Activated naive CD4-positive, alpha-beta T cell treated with anti-CD3 and anti-CD28 coated beads, Interleukin-2, amount 10 ng/mL, durations not matched to agents 7 days and 5 days (primary cell): ENCODE measurements at regions not wholly inside any gene's neighbourhood (a gene's known extent, or its start where the extent isn't known, plus 50 kb on each side); places are given as distances from the start of the nearest gene placed in this dataset.

Experiments used
- CTCF ChIA-PET: fragments of 350-600 bp; sonication (Branson Sonifier 250); formaldehyde crosslinking; loops from one replicate; lab custom pipeline; 2021; ENCODE audit warnings: antibody characterized with exemption; lab: Charles Lee
- DNase-seq: peaks from one replicate; pipeline ENCODE4 v3.0.0-alpha.2; 2020
- H3K27ac Mint-ChIP-seq: one replicate; pipeline ENCODE4 v1.8.0; 2021; ENCODE audit warnings: mild to moderate bottlenecking, moderate library complexity, mixed read lengths
- H3K27me3 Mint-ChIP-seq: one replicate; pipeline ENCODE4 v1.8.0; 2021; ENCODE audit warnings: mild to moderate bottlenecking, mixed read lengths
- H3K36me3 Mint-ChIP-seq: one replicate; pipeline ENCODE4 v1.8.0; 2021; ENCODE audit warnings: mixed read lengths
- H3K4me1 Mint-ChIP-seq: one replicate; pipeline ENCODE4 v1.8.0; 2021; ENCODE audit warnings: mixed read lengths
- H3K4me3 Mint-ChIP-seq: one replicate; pipeline ENCODE4 v1.8.0; 2021; ENCODE audit warnings: mild to moderate bottlenecking, moderate library complexity, mixed read lengths
- H3K9me3 Mint-ChIP-seq: one replicate; pipeline ENCODE4 v1.8.0; 2021; ENCODE audit warnings: mixed read lengths

- CTCF ChIA-PET, result no interaction called here
- Mint-ChIP-seq H3K36me3 (no peaks in the 10 kb centered on the region), H3K9me3 (no peaks in the 10 kb centered on the region), H3K27me3 (no peaks in the 10 kb centered on the region), H3K4me3 (no peak overlapping the region), H3K27ac (no peak overlapping the region), H3K4me1 (no peaks in the 10 kb centered on the region)
- no peak for DNase-seq
Measured at GRCh38 chr5:89302102-89302891, 419.3 kb upstream of the MEF2C start.

GRCh38 chr5:89301321-89302025, 418.5 kb upstream of the MEF2C start:
- DNase-seq, result no peak
- no peak overlapping the region for H3K4me3 Mint-ChIP-seq

GRCh38 chr5:89300426-89300970, 417.5 kb upstream of the MEF2C start:
- Mint-ChIP-seq H3K9me3 (no peaks in the 10 kb centered on the region), H3K27ac (no peak overlapping the region), H3K36me3 (no peaks in the 10 kb centered on the region), H3K27me3 (no peaks in the 10 kb centered on the region), H3K4me1 (no peaks in the 10 kb centered on the region), H3K4me3 (no peak overlapping the region)
- DNase-seq, result no peak
- CTCF ChIA-PET, result no interaction called here

More at GRCh38 chr5:89301321-89302025, 418.5 kb upstream of the MEF2C start:
- CTCF ChIA-PET, result no interaction called here
- Mint-ChIP-seq H3K9me3 (no peaks in the 10 kb centered on the region), H3K27me3 (no peaks in the 10 kb centered on the region), H3K4me1 (no peaks in the 10 kb centered on the region), H3K27ac (no peak overlapping the region), H3K36me3 (no peaks in the 10 kb centered on the region)

- Mint-ChIP-seq H3K27ac (no peak overlapping the region), H3K27me3 (no peaks in the 10 kb centered on the region), H3K9me3 (no peaks in the 10 kb centered on the region), H3K4me1 (no peaks in the 10 kb centered on the region), H3K4me3 (no peak overlapping the region), H3K36me3 (no peaks in the 10 kb centered on the region)
- CTCF ChIA-PET, result no interaction called here
- no peak for DNase-seq
Measured at GRCh38 chr5:89299998-89300397, 417.0 kb upstream of the MEF2C start.

- Mint-ChIP-seq H3K36me3 (no peaks in the 10 kb centered on the region), H3K4me1 (no peaks in the 10 kb centered on the region), H3K27ac (peak overlapping the region; percentile 25), H3K4me3 (no peak overlapping the region), H3K27me3 (no peaks in the 10 kb centered on the region), H3K9me3 (no peaks in the 10 kb centered on the region)
- CTCF ChIA-PET, result no interaction called here
- no peak for DNase-seq
Measured at GRCh38 chr5:89297066-89297465, 414.1 kb upstream of the MEF2C start.

GRCh38 chr5:89293810-89294209, 410.8 kb upstream of the MEF2C start:
- no peak overlapping the region for H3K4me3 Mint-ChIP-seq
- CTCF ChIA-PET, result interaction anchor here (1.0 kb wide), 1 partner anchor 564 kb away, joined by 3 read pairs; no protein-coding TSS in a partner anchor

GRCh38 chr5:89292487-89292886, 409.5 kb upstream of the MEF2C start:
- no peak overlapping the region for H3K27ac Mint-ChIP-seq
- no peaks in the 10 kb centered on the region for H3K4me1 Mint-ChIP-seq
- H3K9me3 Mint-ChIP-seq, result no peaks in the 10 kb centered on the region
- H3K27me3 Mint-ChIP-seq, result no peaks in the 10 kb centered on the region
- H3K36me3 Mint-ChIP-seq, result no peaks in the 10 kb centered on the region
- no peak overlapping the region for H3K4me3 Mint-ChIP-seq
- CTCF ChIA-PET, result no interaction called here
- DNase-seq, result no peak

More at GRCh38 chr5:89293810-89294209, 410.8 kb upstream of the MEF2C start:
- DNase-seq, result no peak
- no peaks in the 10 kb centered on the region for H3K4me1 Mint-ChIP-seq
- H3K36me3 Mint-ChIP-seq, result no peaks in the 10 kb centered on the region
- H3K27me3 Mint-ChIP-seq, result no peaks in the 10 kb centered on the region
- no peaks in the 10 kb centered on the region for H3K9me3 Mint-ChIP-seq
- no peak overlapping the region for H3K27ac Mint-ChIP-seq

GRCh38 chr5:89289604-89290003, 406.6 kb upstream of the MEF2C start:
- Mint-ChIP-seq H3K9me3 (no peaks in the 10 kb centered on the region), H3K27me3 (no peaks in the 10 kb centered on the region), H3K27ac (no peak overlapping the region), H3K36me3 (no peaks in the 10 kb centered on the region), H3K4me1 (no peaks in the 10 kb centered on the region), H3K4me3 (no peak overlapping the region)
- CTCF ChIA-PET, result interaction anchor here (0.6 kb wide), 1 partner anchor 330 kb away, joined by 3 read pairs; no protein-coding TSS in a partner anchor
- DNase-seq, result no peak

GRCh38 chr5:89287964-89288363, 405.0 kb upstream of the MEF2C start:
- Mint-ChIP-seq H3K27ac (no peak overlapping the region), H3K4me3 (no peak overlapping the region), H3K9me3 (no peaks in the 10 kb centered on the region), H3K36me3 (no peaks in the 10 kb centered on the region), H3K4me1 (no peaks in the 10 kb centered on the region), H3K27me3 (no peaks in the 10 kb centered on the region)
- CTCF ChIA-PET, result no interaction called here
- DNase-seq, result no peak

GRCh38 chr5:89286320-89286719, 403.3 kb upstream of the MEF2C start:
- DNase-seq, result no peak
- Mint-ChIP-seq H3K9me3 (no peaks in the 10 kb centered on the region), H3K4me3 (no peak overlapping the region), H3K27me3 (no peaks in the 10 kb centered on the region), H3K27ac (no peak overlapping the region), H3K4me1 (no peaks in the 10 kb centered on the region), H3K36me3 (no peaks in the 10 kb centered on the region)
- CTCF ChIA-PET, result no interaction called here

- H3K4me3 Mint-ChIP-seq, result no peak overlapping the region
- H3K36me3 Mint-ChIP-seq, result no peaks in the 10 kb centered on the region
- DNase-seq, result no peak
- H3K9me3 Mint-ChIP-seq, result no peaks in the 10 kb centered on the region
- no peak overlapping the region for H3K27ac Mint-ChIP-seq
- H3K27me3 Mint-ChIP-seq, result no peaks in the 10 kb centered on the region
- H3K4me1 Mint-ChIP-seq, result no peaks in the 10 kb centered on the region
- CTCF ChIA-PET, result no interaction called here
Measured at GRCh38 chr5:89283728-89284493, 400.9 kb upstream of the MEF2C start.

- DNase-seq, result no peak
- no peaks in the 10 kb centered on the region for H3K4me1 Mint-ChIP-seq
- H3K27me3 Mint-ChIP-seq, result no peaks in the 10 kb centered on the region
- no peak overlapping the region for H3K4me3 Mint-ChIP-seq
- H3K27ac Mint-ChIP-seq, result no peak overlapping the region
- CTCF ChIA-PET, result no interaction called here
- no peaks in the 10 kb centered on the region for H3K36me3 Mint-ChIP-seq
- no peaks in the 10 kb centered on the region for H3K9me3 Mint-ChIP-seq
Measured at GRCh38 chr5:89282554-89283510, 399.8 kb upstream of the MEF2C start.

GRCh38 chr5:89281766-89282553, 399.0 kb upstream of the MEF2C start:
- no peaks in the 10 kb centered on the region for H3K27me3 Mint-ChIP-seq
- no peaks in the 10 kb centered on the region for H3K9me3 Mint-ChIP-seq
- no peaks in the 10 kb centered on the region for H3K4me1 Mint-ChIP-seq
- no peak overlapping the region for H3K27ac Mint-ChIP-seq
- no peaks in the 10 kb centered on the region for H3K36me3 Mint-ChIP-seq
- CTCF ChIA-PET, result no interaction called here
- H3K4me3 Mint-ChIP-seq, result no peak overlapping the region
- DNase-seq, result no peak
